Activated naive CD4-positive, alpha-beta T cell (primary cell): ENCODE measurements at regions not wholly inside any gene's neighbourhood (a gene's known extent, or its start where the extent isn't known, plus 50 kb on each side); places are given as distances from the start of the nearest gene placed in this dataset.

Experiments used
- DNase-seq, 4 experiments: peaks; one replicate each; lab custom pipeline; 2025; lab: John Stamatoyannopoulos, UW

- DNase-seq = no peak
Observed at GRCh38 chr2:173669271-173669853, 295.8 kb downstream of the SP3 start.

- DNase-seq = no peak
Observed at GRCh38 chr2:173669888-173670287, 295.3 kb downstream of the SP3 start.

- no peak for DNase-seq
Observed at GRCh38 chr2:173672573-173673340, 292.4 kb downstream of the SP3 start.

GRCh38 chr2:173673640-173674039, 291.5 kb downstream of the SP3 start:
- DNase-seq = no peak

GRCh38 chr2:173676647-173677046, 288.5 kb downstream of the SP3 start:
- DNase-seq = no peak

GRCh38 chr2:173678186-173678585, 287.0 kb downstream of the SP3 start:
- no peak for DNase-seq

- DNase-seq = no peak
Observed at GRCh38 chr2:173680574-173680973, 284.6 kb downstream of the SP3 start.

- no peak for DNase-seq
Observed at GRCh38 chr2:173681881-173682650, 283.1 kb downstream of the SP3 start.

- no peak for DNase-seq
Observed at GRCh38 chr2:173684896-173685459, 280.2 kb downstream of the SP3 start.

- DNase-seq = no peak
Observed at GRCh38 chr2:173690349-173690748, 274.8 kb downstream of the SP3 start.

- DNase-seq = no peak
Observed at GRCh38 chr2:173692068-173692467, 273.1 kb downstream of the SP3 start.

- DNase-seq = no peak
Observed at GRCh38 chr2:173693044-173693589, 272.1 kb downstream of the SP3 start.

GRCh38 chr2:173696274-173696673, 268.9 kb downstream of the SP3 start:
- DNase-seq = no peak

- DNase-seq = no peak
Observed at GRCh38 chr2:173697929-173698328, 267.2 kb downstream of the SP3 start.

- DNase-seq = no peak
Observed at GRCh38 chr2:173705656-173706055, 259.5 kb downstream of the SP3 start.

- no peak for DNase-seq
Observed at GRCh38 chr2:173706936-173707335, 258.2 kb downstream of the SP3 start.

GRCh38 chr2:173708806-173709205, 256.4 kb downstream of the SP3 start:
- no peak for DNase-seq

GRCh38 chr2:173711816-173712215, 253.4 kb downstream of the SP3 start:
- DNase-seq = no peak

- no peak for DNase-seq
Observed at GRCh38 chr2:173713904-173714555, 251.1 kb downstream of the SP3 start.

- DNase-seq = no peak
Observed at GRCh38 chr2:173715441-173715840, 249.7 kb downstream of the SP3 start.

- no peak for DNase-seq
Observed at GRCh38 chr2:173716458-173717052, 248.6 kb downstream of the SP3 start.
